D721Med (cell line): ENCODE measurements at regions not wholly inside any gene's neighbourhood (a gene's known extent, or its start where the extent isn't known, plus 50 kb on each side); places are given as distances from the start of the nearest gene placed in this dataset.

ENCODE experiments used
- DNase-seq: peaks from one replicate; pipeline ENCODE4 v3.0.0; 2011; ENCODE audit warnings: low spot score; ENCODE audit not compliant: insufficient read length
- FAIRE-seq: peaks from 2 replicates; lab custom pipeline; 2011; peaks lifted over from hg19 to GRCh38; lab: Jason Lieb, UNC
- CTCF ChIP-seq: IDR thresholded peaks from 2 replicates; pipeline ENCODE4 v1.5.1; 2012; ENCODE audit warnings: mild to moderate bottlenecking, control low read depth; ENCODE audit not compliant: insufficient read depth; ENCODE audit errors: missing control alignments

GRCh38 chr3:41140242-41140641 is 59.1 kb upstream of the CTNNB1 start:
- FAIRE-seq (no peak), DNase-seq (no peak)
- TF ChIP-seq CTCF = no peak

- no peak for FAIRE-seq
- no peak for TF ChIP-seq CTCF
- no peak for DNase-seq
Observed at GRCh38 chr3:41141433-41142167, 57.7 kb upstream of the CTNNB1 start.

GRCh38 chr3:41143421-41144031 is 55.8 kb upstream of the CTNNB1 start:
- FAIRE-seq = no peak
- TF ChIP-seq CTCF = no peak
- DNase-seq = no peak

GRCh38 chr3:41144631-41145030 is 54.7 kb upstream of the CTNNB1 start:
- no peak for DNase-seq
- no peak for FAIRE-seq
- TF ChIP-seq CTCF = no peak

GRCh38 chr3:41148478-41148877 is 50.8 kb upstream of the CTNNB1 start:
- DNase-seq (no peak), FAIRE-seq (no peak)
- no peak for TF ChIP-seq CTCF

GRCh38 chr3:41148901-41149300 is 50.4 kb upstream of the CTNNB1 start:
- FAIRE-seq (no peak), DNase-seq (no peak)
- TF ChIP-seq CTCF = no peak
